HG03521 (cell line): ENCODE measurements at regions not wholly inside any gene's neighbourhood (a gene's known extent, or its start where the extent isn't known, plus 50 kb on each side); places are given as distances from the start of the nearest gene placed in this dataset.
"Not testable (repeated sequence)": the region's sequence is repeated elsewhere in the genome, so short reads cannot be mapped to it uniquely, and the experiment has no call there.

Source experiments
- ATAC-seq: cut with Tn5 transposase; IDR thresholded peaks from one replicate; pipeline ENCODE4 v1.9.1; 2021; ENCODE audit warnings: mild to moderate bottlenecking, moderate library complexity; ENCODE audit not compliant: unreplicated experiment

- no peak for ATAC-seq
Measured at GRCh38 chr2:122741403-122741802, 986.0 kb downstream of the TSN start.

GRCh38 chr2:122743021-122743675, 987.7 kb downstream of the TSN start:
- ATAC-seq: no peak

- ATAC-seq: no peak
Measured at GRCh38 chr2:122745603-122746002, 990.2 kb downstream of the TSN start.

GRCh38 chr2:122747670-122748069, 992.2 kb downstream of the TSN start:
- ATAC-seq: no peak

GRCh38 chr2:122748552-122749011, 993.1 kb downstream of the TSN start:
- no peak for ATAC-seq

GRCh38 chr2:122749405-122749804, 994.0 kb downstream of the TSN start:
- no peak for ATAC-seq

- ATAC-seq: no peak
Measured at GRCh38 chr2:122750095-122750494, 994.6 kb downstream of the TSN start.

- no peak for ATAC-seq
Measured at GRCh38 chr2:122750808-122751207, 995.4 kb downstream of the TSN start.

GRCh38 chr2:122753336-122753735, 997.9 kb downstream of the TSN start:
- ATAC-seq: no peak

- ATAC-seq: no peak
Measured at GRCh38 chr2:122754561-122754960, 999.1 kb downstream of the TSN start.

GRCh38 chr2:122755281-122755780, 999.9 kb downstream of the TSN start:
- ATAC-seq: no peak

- no peak for ATAC-seq
Measured at GRCh38 chr2:122758967-122759366, 1003.5 kb downstream of the TSN start.

- no peak for ATAC-seq
Measured at GRCh38 chr2:122764014-122764413, 1008.6 kb downstream of the TSN start.

- ATAC-seq: no peak
Measured at GRCh38 chr2:122780251-122780650, 1024.8 kb downstream of the TSN start.

GRCh38 chr2:122794100-122794499, 1038.6 kb downstream of the TSN start:
- ATAC-seq: no peak

GRCh38 chr2:122795763-122796162, 1040.3 kb downstream of the TSN start:
- ATAC-seq: no peak

- ATAC-seq: no peak
Measured at GRCh38 chr2:122799391-122799790, 1043.9 kb downstream of the TSN start.

GRCh38 chr2:122800781-122801180, 1045.3 kb downstream of the TSN start:
- no peak for ATAC-seq

GRCh38 chr2:122804494-122804893, 1049.0 kb downstream of the TSN start:
- no peak for ATAC-seq

GRCh38 chr2:122805346-122805745, 1049.9 kb downstream of the TSN start:
- ATAC-seq: no peak

- ATAC-seq: no peak
Measured at GRCh38 chr2:122808286-122808969, 1053.0 kb downstream of the TSN start.

GRCh38 chr2:122812214-122812613, 1056.8 kb downstream of the TSN start:
- ATAC-seq: not testable (repeated sequence)
